ENCODE measurements at regions not wholly inside any gene's neighbourhood (a gene's known extent, or its start where the extent isn't known, plus 50 kb on each side); places are given as distances from the start of the nearest gene placed in this dataset.
"Not testable (repeated sequence)": the region's sequence is repeated elsewhere in the genome, so short reads cannot be mapped to it uniquely, and the experiment has no call there.

GRCh38 chr21:9006553-9007323 is 1514.6 kb upstream of the TPTE start:
- TF ChIP-seq, protein P1, sequence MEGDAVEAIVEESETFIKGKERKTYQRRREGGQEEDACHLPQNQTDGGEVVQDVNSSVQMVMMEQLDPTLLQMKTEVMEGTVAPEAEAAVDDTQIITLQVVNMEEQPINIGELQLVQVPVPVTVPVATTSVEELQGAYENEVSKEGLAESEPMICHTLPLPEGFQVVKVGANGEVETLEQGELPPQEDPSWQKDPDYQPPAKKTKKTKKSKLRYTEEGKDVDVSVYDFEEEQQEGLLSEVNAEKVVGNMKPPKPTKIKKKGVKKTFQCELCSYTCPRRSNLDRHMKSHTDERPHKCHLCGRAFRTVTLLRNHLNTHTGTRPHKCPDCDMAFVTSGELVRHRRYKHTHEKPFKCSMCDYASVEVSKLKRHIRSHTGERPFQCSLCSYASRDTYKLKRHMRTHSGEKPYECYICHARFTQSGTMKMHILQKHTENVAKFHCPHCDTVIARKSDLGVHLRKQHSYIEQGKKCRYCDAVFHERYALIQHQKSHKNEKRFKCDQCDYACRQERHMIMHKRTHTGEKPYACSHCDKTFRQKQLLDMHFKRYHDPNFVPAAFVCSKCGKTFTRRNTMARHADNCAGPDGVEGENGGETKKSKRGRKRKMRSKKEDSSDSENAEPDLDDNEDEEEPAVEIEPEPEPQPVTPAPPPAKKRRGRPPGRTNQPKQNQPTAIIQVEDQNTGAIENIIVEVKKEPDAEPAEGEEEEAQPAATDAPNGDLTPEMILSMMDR (IDR thresholded peaks at IDR 0.05) = not testable (repeated sequence)
- TF ChIP-seq USF1 (CRISPR knock-in tag; IDR thresholded peaks at IDR 0.05); ZNF423 (CRISPR knock-in tag; IDR thresholded peaks at IDR 0.05); GABPB1 (CRISPR knock-in tag; IDR thresholded peaks at IDR 0.05); ZNF396 (CRISPR knock-in tag; IDR thresholded peaks at IDR 0.05; ENCODE audit: borderline replicate concordance); TEAD1 (CRISPR knock-in tag; IDR thresholded peaks at IDR 0.05); ZNF512 (CRISPR knock-in tag; IDR thresholded peaks at IDR 0.05; ENCODE audit: borderline replicate concordance); PRRX2 (CRISPR knock-in tag; IDR thresholded peaks at IDR 0.05); EMX1 (CRISPR knock-in tag; IDR thresholded peaks at IDR 0.05): not testable (repeated sequence)
- TF ChIP-seq, protein P2, sequence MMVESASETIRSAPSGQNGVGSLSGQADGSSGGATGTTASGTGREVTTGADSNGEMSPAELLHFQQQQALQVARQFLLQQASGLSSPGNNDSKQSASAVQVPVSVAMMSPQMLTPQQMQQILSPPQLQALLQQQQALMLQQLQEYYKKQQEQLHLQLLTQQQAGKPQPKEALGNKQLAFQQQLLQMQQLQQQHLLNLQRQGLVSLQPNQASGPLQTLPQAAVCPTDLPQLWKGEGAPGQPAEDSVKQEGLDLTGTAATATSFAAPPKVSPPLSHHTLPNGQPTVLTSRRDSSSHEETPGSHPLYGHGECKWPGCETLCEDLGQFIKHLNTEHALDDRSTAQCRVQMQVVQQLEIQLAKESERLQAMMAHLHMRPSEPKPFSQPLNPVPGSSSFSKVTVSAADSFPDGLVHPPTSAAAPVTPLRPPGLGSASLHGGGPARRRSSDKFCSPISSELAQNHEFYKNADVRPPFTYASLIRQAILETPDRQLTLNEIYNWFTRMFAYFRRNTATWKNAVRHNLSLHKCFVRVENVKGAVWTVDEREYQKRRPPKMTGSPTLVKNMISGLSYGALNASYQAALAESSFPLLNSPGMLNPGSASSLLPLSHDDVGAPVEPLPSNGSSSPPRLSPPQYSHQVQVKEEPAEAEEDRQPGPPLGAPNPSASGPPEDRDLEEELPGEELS (CRISPR knock-in tag; IDR thresholded peaks at IDR 0.05) = not testable (repeated sequence)
- TF ChIP-seq, protein P3, sequence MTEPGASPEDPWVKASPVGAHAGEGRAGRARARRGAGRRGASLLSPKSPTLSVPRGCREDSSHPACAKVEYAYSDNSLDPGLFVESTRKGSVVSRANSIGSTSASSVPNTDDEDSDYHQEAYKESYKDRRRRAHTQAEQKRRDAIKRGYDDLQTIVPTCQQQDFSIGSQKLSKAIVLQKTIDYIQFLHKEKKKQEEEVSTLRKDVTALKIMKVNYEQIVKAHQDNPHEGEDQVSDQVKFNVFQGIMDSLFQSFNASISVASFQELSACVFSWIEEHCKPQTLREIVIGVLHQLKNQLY (CRISPR knock-in tag; IDR thresholded peaks at IDR 0.05) = not testable (repeated sequence)
- TF ChIP-seq, protein P4, sequence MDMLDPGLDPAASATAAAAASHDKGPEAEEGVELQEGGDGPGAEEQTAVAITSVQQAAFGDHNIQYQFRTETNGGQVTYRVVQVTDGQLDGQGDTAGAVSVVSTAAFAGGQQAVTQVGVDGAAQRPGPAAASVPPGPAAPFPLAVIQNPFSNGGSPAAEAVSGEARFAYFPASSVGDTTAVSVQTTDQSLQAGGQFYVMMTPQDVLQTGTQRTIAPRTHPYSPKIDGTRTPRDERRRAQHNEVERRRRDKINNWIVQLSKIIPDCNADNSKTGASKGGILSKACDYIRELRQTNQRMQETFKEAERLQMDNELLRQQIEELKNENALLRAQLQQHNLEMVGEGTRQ (CRISPR knock-in tag; IDR thresholded peaks at IDR 0.05) = not testable (repeated sequence)

Data from WTC11 (cell line).